ENCODE measurements at regions not wholly inside any gene's neighbourhood (a gene's known extent, or its start where the extent isn't known, plus 50 kb on each side); places are given as distances from the start of the nearest gene placed in this dataset.

DNA sequence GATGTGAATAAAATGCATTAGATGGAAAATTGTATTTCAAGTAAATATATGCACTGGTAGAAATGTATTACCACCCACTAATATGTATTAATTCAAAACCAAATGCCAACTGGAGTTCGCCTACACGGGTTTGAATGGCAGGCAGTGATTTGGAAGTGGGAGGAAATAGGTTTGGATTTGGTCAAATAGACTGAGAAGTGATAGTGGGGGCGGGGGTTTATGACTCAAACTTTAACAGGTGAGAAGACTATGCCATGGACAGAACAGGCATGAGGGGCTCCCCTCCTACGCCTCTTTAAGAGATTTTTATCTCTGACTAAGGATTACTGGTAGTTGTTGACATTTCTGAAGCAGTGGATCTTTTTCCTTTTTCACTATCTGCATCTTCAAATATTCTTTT is 677.8 kb downstream of the NTRK3 start:
- no peak overlapping the region for H2BK12ac ChIP-seq (ENCODE audit: low read length)
- no CpG with 5 or more reads among the region's 4 CpGs for WGBS, 2 donors (ENCODE audit: extremely low coverage in 2 of 2, insufficient read length in 2 of 2, insufficient replicate concordance in 1 of 2)
- no peak overlapping the region for H4K91ac ChIP-seq (ENCODE audit: low read depth, low read length, poor library complexity)

DNA sequence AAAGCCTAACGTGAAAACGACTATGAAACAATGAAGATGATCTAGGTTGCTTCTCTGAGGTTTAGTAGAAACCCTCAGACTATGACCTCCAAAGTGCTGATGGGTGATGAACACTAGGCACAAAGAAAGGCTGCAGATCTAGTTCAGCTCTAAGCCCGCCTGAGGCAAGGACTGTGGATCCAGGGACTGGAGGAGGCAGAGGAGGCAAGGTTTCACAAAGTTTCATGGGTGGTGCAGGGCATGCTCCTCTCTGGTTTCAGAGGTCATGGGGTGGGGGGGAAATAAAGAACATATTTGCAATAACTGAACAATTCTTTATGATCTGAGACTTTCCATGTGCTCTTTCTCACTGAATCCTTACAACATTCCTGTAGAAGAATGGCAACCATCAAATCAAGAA is 679.2 kb downstream of the NTRK3 start:
- H2BK120ac ChIP-seq (ENCODE audit: low read depth, low read length), result no peak overlapping the region
- no peaks in the 10 kb centered on the region for H3K79me1 ChIP-seq (ENCODE audit: low read depth, low read length)

More for the DNA sequence above, 677.8 kb downstream of the NTRK3 start:
- Histone ChIP-seq H3K9ac (ENCODE audit: low read depth, low read length, poor library complexity) (no peak overlapping the region), H3K36me3 (replicated peaks in 1 of 2; ENCODE audit: control insufficient read depth in 2 of 2, insufficient read depth in 2 of 2, low read length in 2 of 2) (no peaks in the 10 kb centered on the region), H3K4me3 (ENCODE audit: low read length in 2 of 2) (no peak overlapping the region), H3K79me1 (ENCODE audit: low read depth, low read length) (no peaks in the 10 kb centered on the region), H3K4me1 (ENCODE audit: control insufficient read depth in 2 of 2, insufficient read depth in 1 of 2, low read depth in 1 of 2, low read length in 2 of 2) (peaks cover 0 to 2% of the 10 kb centered on the region in 2 donors), H2AFZ (ENCODE audit: low read length) (no peak overlapping the region), H3K9me3 (replicated peaks in 1 of 2; ENCODE audit: control insufficient read depth in 2 of 2, insufficient read depth in 1 of 2, low read depth in 1 of 2, low read length in 2 of 2) (no peaks in the 10 kb centered on the region), H2BK5ac (ENCODE audit: low read length) (no peak overlapping the region), H2BK120ac (ENCODE audit: low read depth, low read length) (no peak overlapping the region), H3K23ac (ENCODE audit: low read depth, low read length, poor library complexity) (no peak overlapping the region), H3K4ac (ENCODE audit: low read length) (no peak overlapping the region), H3K18ac (ENCODE audit: low read length) (no peak overlapping the region), H2BK15ac (ENCODE audit: low read length) (no peak overlapping the region), H3K27me3 (ENCODE audit: control insufficient read depth in 3 of 3, insufficient read depth in 3 of 3, low read depth in 1 of 3, low read length in 3 of 3) (no peaks in the 10 kb centered on the region), H3K4me2 (ENCODE audit: insufficient read depth, low read length, poor library complexity, severe bottlenecking) (no peak overlapping the region), H3K27ac (replicated peaks; ENCODE audit: low read length) (no peak overlapping the region), H3K14ac (ENCODE audit: low read length) (no peak overlapping the region), H2AK5ac (ENCODE audit: low read depth, low read length) (no peak overlapping the region), H4K8ac (ENCODE audit: low read depth, low read length) (no peak overlapping the region)
- no peak for DNase-seq (ENCODE audit: low spot score)

DNA sequence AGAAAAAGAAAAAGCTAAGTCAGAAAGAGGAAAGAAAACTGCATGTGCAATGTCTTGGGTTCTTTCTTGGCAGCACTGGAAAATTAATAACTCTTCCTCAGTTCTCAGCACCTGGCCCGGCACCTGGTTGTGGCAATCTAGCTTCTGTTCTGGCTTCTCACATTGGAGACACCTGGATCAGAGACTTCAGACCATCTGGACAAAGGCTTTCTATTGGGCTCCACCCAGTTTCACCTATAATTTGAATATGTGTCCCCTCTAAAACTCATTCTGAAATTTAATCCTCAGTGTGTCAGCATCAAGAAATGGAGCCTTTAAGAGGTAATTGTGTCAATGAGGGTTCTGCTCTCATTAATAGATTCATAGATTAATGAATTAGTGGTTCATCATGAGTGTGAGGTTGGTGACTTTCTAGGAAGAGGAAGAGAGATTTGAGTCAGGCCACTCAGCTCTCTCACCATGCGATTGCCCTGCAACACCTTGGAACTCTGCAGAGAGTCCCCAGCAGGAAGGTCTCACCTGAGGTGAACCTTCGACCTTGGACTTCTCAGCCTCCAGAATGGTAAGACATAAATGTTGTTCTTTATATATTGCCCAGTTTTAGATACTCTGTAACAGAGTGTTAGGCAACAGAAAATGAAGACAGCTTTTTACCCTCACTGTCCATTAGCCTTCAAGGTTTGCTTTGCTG is 679.9 kb downstream of the NTRK3 start:
- Histone ChIP-seq H3K4ac (ENCODE audit: low read length) (no peak overlapping the region), H3K27ac (replicated peaks; ENCODE audit: low read length) (no peak overlapping the region), H4K8ac (ENCODE audit: low read depth, low read length) (no peak overlapping the region), H2BK15ac (ENCODE audit: low read length) (no peak overlapping the region), H3K9me3 (replicated peaks in 1 of 2; ENCODE audit: control insufficient read depth in 2 of 2, insufficient read depth in 1 of 2, low read depth in 1 of 2, low read length in 2 of 2) (no peaks in the 10 kb centered on the region), H4K91ac (ENCODE audit: low read depth, low read length, poor library complexity) (no peak overlapping the region), H3K79me1 (ENCODE audit: low read depth, low read length) (no peaks in the 10 kb centered on the region), H3K4me2 (ENCODE audit: insufficient read depth, low read length, poor library complexity, severe bottlenecking) (no peak overlapping the region), H3K4me3 (ENCODE audit: low read length in 2 of 2) (no peak overlapping the region), H2BK5ac (ENCODE audit: low read length) (no peak overlapping the region), H2BK120ac (ENCODE audit: low read depth, low read length) (no peak overlapping the region), H3K4me1 (ENCODE audit: control insufficient read depth in 2 of 2, insufficient read depth in 1 of 2, low read depth in 1 of 2, low read length in 2 of 2) (peaks cover 0 to 2% of the 10 kb centered on the region in 2 donors), H2AK5ac (ENCODE audit: low read depth, low read length) (no peak overlapping the region), H3K23ac (ENCODE audit: low read depth, low read length, poor library complexity) (no peak overlapping the region), H3K9ac (ENCODE audit: low read depth, low read length, poor library complexity) (no peak overlapping the region), H2AFZ (ENCODE audit: low read length) (no peak overlapping the region), H3K27me3 (ENCODE audit: control insufficient read depth in 3 of 3, insufficient read depth in 3 of 3, low read depth in 1 of 3, low read length in 3 of 3) (no peaks in the 10 kb centered on the region), H3K36me3 (replicated peaks in 1 of 2; ENCODE audit: control insufficient read depth in 2 of 2, insufficient read depth in 2 of 2, low read length in 2 of 2) (no peaks in the 10 kb centered on the region), H3K14ac (ENCODE audit: low read length) (no peak overlapping the region), H2BK12ac (ENCODE audit: low read length) (no peak overlapping the region), H3K18ac (ENCODE audit: low read length) (no peak overlapping the region)
- DNase-seq (ENCODE audit: low spot score), result no peak
- no CpG with 5 or more reads among the region's 3 CpGs for WGBS, 2 donors (ENCODE audit: extremely low coverage in 2 of 2, insufficient read length in 2 of 2, insufficient replicate concordance in 1 of 2)

More for the DNA sequence above, 679.2 kb downstream of the NTRK3 start:
- H2BK12ac ChIP-seq (ENCODE audit: low read length), result no peak overlapping the region
- H3K4me1 ChIP-seq (ENCODE audit: control insufficient read depth in 2 of 2, insufficient read depth in 1 of 2, low read depth in 1 of 2, low read length in 2 of 2), result peaks cover 0 to 2% of the 10 kb centered on the region in 2 donors
- H2BK15ac ChIP-seq (ENCODE audit: low read length), result no peak overlapping the region
- H3K4me2 ChIP-seq (ENCODE audit: insufficient read depth, low read length, poor library complexity, severe bottlenecking), result no peak overlapping the region
- no peak overlapping the region for H3K27ac ChIP-seq (replicated peaks; ENCODE audit: low read length)
- no peak overlapping the region for H3K23ac ChIP-seq (ENCODE audit: low read depth, low read length, poor library complexity)
- H3K14ac ChIP-seq (ENCODE audit: low read length), result no peak overlapping the region
- no peak overlapping the region for H4K91ac ChIP-seq (ENCODE audit: low read depth, low read length, poor library complexity)
- H3K27me3 ChIP-seq (ENCODE audit: control insufficient read depth in 3 of 3, insufficient read depth in 3 of 3, low read depth in 1 of 3, low read length in 3 of 3), result no peaks in the 10 kb centered on the region
- H3K9me3 ChIP-seq (replicated peaks in 1 of 2; ENCODE audit: control insufficient read depth in 2 of 2, insufficient read depth in 1 of 2, low read depth in 1 of 2, low read length in 2 of 2), result no peaks in the 10 kb centered on the region
- no peak overlapping the region for H3K18ac ChIP-seq (ENCODE audit: low read length)
- no peak overlapping the region for H2AK5ac ChIP-seq (ENCODE audit: low read depth, low read length)
- H2BK5ac ChIP-seq (ENCODE audit: low read length), result no peak overlapping the region
- H3K9ac ChIP-seq (ENCODE audit: low read depth, low read length, poor library complexity), result no peak overlapping the region
- no peaks in the 10 kb centered on the region for H3K36me3 ChIP-seq (replicated peaks in 1 of 2; ENCODE audit: control insufficient read depth in 2 of 2, insufficient read depth in 2 of 2, low read length in 2 of 2)
- DNase-seq (ENCODE audit: low spot score), result no peak
- no peak overlapping the region for H4K8ac ChIP-seq (ENCODE audit: low read depth, low read length)
- no CpG with 5 or more reads among the region's 3 CpGs for WGBS, 2 donors (ENCODE audit: extremely low coverage in 2 of 2, insufficient read length in 2 of 2, insufficient replicate concordance in 1 of 2)
- H3K4ac ChIP-seq (ENCODE audit: low read length), result no peak overlapping the region
- no peak overlapping the region for H2AFZ ChIP-seq (ENCODE audit: low read length)
- no peak overlapping the region for H3K4me3 ChIP-seq (ENCODE audit: low read length in 2 of 2)

DNA sequence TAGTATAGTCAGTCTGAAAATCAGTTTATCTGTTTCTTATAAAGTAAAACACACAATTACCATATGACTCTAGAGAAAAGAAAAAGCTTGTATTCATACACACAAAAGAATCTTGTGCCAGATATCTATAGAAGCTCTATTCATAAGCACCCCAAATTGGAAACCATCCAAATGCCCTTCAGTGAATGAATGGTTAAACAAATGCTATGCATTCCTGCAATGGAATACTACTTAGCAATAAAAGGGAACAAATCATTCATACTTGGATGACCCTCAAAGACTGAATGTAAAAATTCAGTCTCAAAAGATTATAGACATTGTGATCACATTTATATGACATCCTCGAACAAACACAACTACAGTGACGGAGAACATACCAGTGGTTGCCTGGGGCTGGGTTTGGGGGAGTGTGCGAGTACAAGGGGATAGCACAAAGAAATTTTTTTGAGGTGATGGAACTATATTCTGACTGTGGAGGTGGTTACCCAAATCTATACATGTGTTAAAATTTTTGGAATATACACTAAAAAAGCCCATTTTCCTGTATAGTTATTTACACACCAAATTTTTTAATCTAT is 680.6 kb downstream of the NTRK3 start:
- Histone ChIP-seq H2AK5ac (ENCODE audit: low read depth, low read length) (no peak overlapping the region), H2BK120ac (ENCODE audit: low read depth, low read length) (no peak overlapping the region), H2AFZ (ENCODE audit: low read length) (no peak overlapping the region), H3K79me1 (ENCODE audit: low read depth, low read length) (no peaks in the 10 kb centered on the region), H3K27me3 (ENCODE audit: control insufficient read depth in 3 of 3, insufficient read depth in 3 of 3, low read depth in 1 of 3, low read length in 3 of 3) (no peaks in the 10 kb centered on the region), H3K9ac (ENCODE audit: low read depth, low read length, poor library complexity) (no peak overlapping the region), H2BK15ac (ENCODE audit: low read length) (no peak overlapping the region), H3K4me3 (ENCODE audit: low read length in 2 of 2) (no peak overlapping the region), H3K4ac (ENCODE audit: low read length) (no peak overlapping the region), H3K14ac (ENCODE audit: low read length) (no peak overlapping the region), H2BK5ac (ENCODE audit: low read length) (no peak overlapping the region), H3K4me2 (ENCODE audit: insufficient read depth, low read length, poor library complexity, severe bottlenecking) (no peak overlapping the region), H3K18ac (ENCODE audit: low read length) (no peak overlapping the region), H3K27ac (replicated peaks; ENCODE audit: low read length) (no peak overlapping the region), H4K8ac (ENCODE audit: low read depth, low read length) (no peak overlapping the region), H4K91ac (ENCODE audit: low read depth, low read length, poor library complexity) (no peak overlapping the region), H3K36me3 (replicated peaks in 1 of 2; ENCODE audit: control insufficient read depth in 2 of 2, insufficient read depth in 2 of 2, low read length in 2 of 2) (no peaks in the 10 kb centered on the region), H3K4me1 (ENCODE audit: control insufficient read depth in 2 of 2, insufficient read depth in 1 of 2, low read depth in 1 of 2, low read length in 2 of 2) (peaks cover 0 to 2% of the 10 kb centered on the region in 2 donors), H3K9me3 (replicated peaks in 1 of 2; ENCODE audit: control insufficient read depth in 2 of 2, insufficient read depth in 1 of 2, low read depth in 1 of 2, low read length in 2 of 2) (no peaks in the 10 kb centered on the region), H3K23ac (ENCODE audit: low read depth, low read length, poor library complexity) (no peak overlapping the region), H2BK12ac (ENCODE audit: low read length) (no peak overlapping the region)
- DNase-seq (ENCODE audit: low spot score), result no peak
- WGBS, 2 donors (ENCODE audit: extremely low coverage in 2 of 2, insufficient read length in 2 of 2, insufficient replicate concordance in 1 of 2), result no CpG with 5 or more reads among the region's 3 CpGs

Data from neuronal stem cell (in vitro differentiated cells).